ENCODE measurements at regions not wholly inside any gene's neighbourhood (a gene's known extent, or its start where the extent isn't known, plus 50 kb on each side); places are given as distances from the start of the nearest gene placed in this dataset.

GRCh38 chr16:35862242-35862641 is 2402.8 kb downstream of the TP53TG3F start:
- H3K27me3 ChIP-seq (replicated peaks; ENCODE audit: control insufficient read depth, insufficient read depth, low read length): no peaks in the 10 kb centered on the region
- intact Hi-C loops (cut with micrococcal nuclease; ENCODE audit: unreplicated experiment): no loop called here
- no peak overlapping the region for H3K4me3 ChIP-seq (ENCODE audit: low read depth, low read length)
- CTCF ChIA-PET: no interaction called here
- POLR2A ChIA-PET: no interaction called here
- DNase-seq: no peak
- H3K9me3 ChIP-seq: no peaks in the 10 kb centered on the region; the same call in 1 of the 2 replicates
- no peaks in the 10 kb centered on the region for H3K4me1 ChIP-seq
- Mint-ChIP-seq H3K27me3 (ENCODE audit: insufficient read depth, unreplicated experiment) (no peaks in the 10 kb centered on the region), H3K4me1 (ENCODE audit: low read depth, unreplicated experiment) (no peaks in the 10 kb centered on the region), H3K36me3 (ENCODE audit: insufficient read depth, unreplicated experiment) (no peaks in the 10 kb centered on the region), H3K27ac (ENCODE audit: unreplicated experiment) (no peak overlapping the region), H3K9me3 (ENCODE audit: unreplicated experiment) (peaks cover 37% of the 10 kb centered on the region), H3K4me3 (ENCODE audit: unreplicated experiment) (no peak overlapping the region)
- no TSS peak for BruUV-seq (replicated peaks)
- no peak for TF ChIP-seq CTCF (IDR thresholded peaks at IDR 0.05; ENCODE audit: insufficient read depth in 1 of 2, low read depth in 1 of 2, low read length in 1 of 2, severe bottlenecking in 1 of 2, unreplicated experiment in 1 of 2)
- H3K36me3 ChIP-seq (ENCODE audit: control insufficient read depth, insufficient read depth, low read length): no peaks in the 10 kb centered on the region

- BruUV-seq (replicated peaks): no TSS peak
- no peak overlapping the region for H3K4me3 Mint-ChIP-seq (ENCODE audit: unreplicated experiment)
- ChIA-PET CTCF (no interaction called here), POLR2A (no interaction called here)
- no peak overlapping the region for H3K27ac Mint-ChIP-seq (ENCODE audit: unreplicated experiment)
- intact Hi-C loops (cut with micrococcal nuclease; ENCODE audit: unreplicated experiment): no loop called here
- H3K36me3 ChIP-seq (ENCODE audit: control insufficient read depth, insufficient read depth, low read length): no peaks in the 10 kb centered on the region
- H3K27me3 ChIP-seq (replicated peaks; ENCODE audit: control insufficient read depth, insufficient read depth, low read length): no peaks in the 10 kb centered on the region
- no peak overlapping the region for H3K4me3 ChIP-seq (ENCODE audit: low read depth, low read length)
- no peaks in the 10 kb centered on the region for H3K27me3 Mint-ChIP-seq (ENCODE audit: insufficient read depth, unreplicated experiment)
- no peaks in the 10 kb centered on the region for H3K4me1 ChIP-seq
- no peak for DNase-seq
- no peak for TF ChIP-seq CTCF (IDR thresholded peaks at IDR 0.05; ENCODE audit: insufficient read depth in 1 of 2, low read depth in 1 of 2, low read length in 1 of 2, severe bottlenecking in 1 of 2, unreplicated experiment in 1 of 2)
- no peaks in the 10 kb centered on the region for H3K36me3 Mint-ChIP-seq (ENCODE audit: insufficient read depth, unreplicated experiment)
- H3K4me1 Mint-ChIP-seq (ENCODE audit: low read depth, unreplicated experiment): no peaks in the 10 kb centered on the region
- no peaks in the 10 kb centered on the region for H3K9me3 ChIP-seq
- H3K9me3 Mint-ChIP-seq (ENCODE audit: unreplicated experiment): peaks cover 34% of the 10 kb centered on the region
These were observed 2409.2 kb downstream of the TP53TG3F start for GRCh38 chr16:35868630-35869029.

GRCh38 chr16:35873472-35873871 is 2414.1 kb downstream of the TP53TG3F start:
- Mint-ChIP-seq H3K27me3 (ENCODE audit: insufficient read depth, unreplicated experiment) (no peaks in the 10 kb centered on the region), H3K36me3 (ENCODE audit: insufficient read depth, unreplicated experiment) (no peaks in the 10 kb centered on the region), H3K27ac (ENCODE audit: unreplicated experiment) (no peak overlapping the region), H3K9me3 (ENCODE audit: unreplicated experiment) (peaks cover 22% of the 10 kb centered on the region), H3K4me1 (ENCODE audit: low read depth, unreplicated experiment) (no peaks in the 10 kb centered on the region), H3K4me3 (ENCODE audit: unreplicated experiment) (no peak overlapping the region)
- no TSS peak for BruUV-seq (replicated peaks)
- Histone ChIP-seq H3K9me3 (no peaks in the 10 kb centered on the region), H3K4me3 (ENCODE audit: low read depth, low read length) (no peak overlapping the region), H3K27me3 (replicated peaks; ENCODE audit: control insufficient read depth, insufficient read depth, low read length) (no peaks in the 10 kb centered on the region), H3K36me3 (ENCODE audit: control insufficient read depth, insufficient read depth, low read length) (no peaks in the 10 kb centered on the region), H3K4me1 (no peaks in the 10 kb centered on the region)
- ChIA-PET CTCF (no interaction called here), POLR2A (no interaction called here)
- no peak for TF ChIP-seq CTCF (IDR thresholded peaks at IDR 0.05; ENCODE audit: insufficient read depth in 1 of 2, low read depth in 1 of 2, low read length in 1 of 2, severe bottlenecking in 1 of 2, unreplicated experiment in 1 of 2)
- DNase-seq: no peak
- intact Hi-C loops (cut with micrococcal nuclease; ENCODE audit: unreplicated experiment): no loop called here
